Tibial nerve (tissue), 4 donors: ENCODE measurements at regions not wholly inside any gene's neighbourhood (a gene's known extent, or its start where the extent isn't known, plus 50 kb on each side); places are given as distances from the start of the nearest gene placed in this dataset.

ENCODE experiments used
- CTCF ChIP-seq, 5 experiments: fragments of 200-600 bp in 3 of 5; fragments of 450-650 bp in 2 of 5; sonication (generic) in 3 of 5; IDR thresholded peaks; one replicate each; pipeline ENCODE4 v1.5.1; 2016 to 2019; ENCODE audit warnings: antibody characterized with exemption in 5 of 5, mild to moderate bottlenecking in 3 of 5, moderate library complexity in 2 of 5
- EP300 ChIP-seq, 2 donors: sonication (generic); formaldehyde crosslinking; IDR thresholded peaks; one replicate each; pipeline ENCODE4 v1.6.1; 2017; ENCODE audit warnings: antibody characterized with exemption in 2 of 2, mild to moderate bottlenecking in 1 of 2
- POLR2A ChIP-seq, 2 donors: fragments of 450-650 bp; IDR thresholded peaks; one replicate each; pipeline ENCODE4 v1.6.1; 2017; ENCODE audit warnings: antibody characterized with exemption in 2 of 2, mild to moderate bottlenecking in 2 of 2, moderate library complexity in 2 of 2

- TF ChIP-seq CTCF (IDR thresholded peaks at IDR 0.05) (no peak), POLR2A (IDR thresholded peaks at IDR 0.05) (no peak), EP300 (IDR thresholded peaks at IDR 0.05) (no peak)
Observed at GRCh38 chr11:95506777-95507176, 275.8 kb upstream of the SESN3 start.
